Karpas-422 (cell line): ENCODE measurements at regions not wholly inside any gene's neighbourhood (a gene's known extent, or its start where the extent isn't known, plus 50 kb on each side); places are given as distances from the start of the nearest gene placed in this dataset.

ENCODE experiments used
- DNase-seq: peaks from one replicate; pipeline ENCODE4 v3.0.0-alpha.2; 2015
- H2AFZ ChIP-seq: fragments of 200-600 bp; sonication (generic); 2 replicates; pipeline ENCODE4 v1.6.1; 2014; ENCODE audit warnings: antibody characterized with exemption, low read length, mixed read lengths
- H3K27ac ChIP-seq: fragments of 200-600 bp; sonication (generic); 2 replicates; pipeline ENCODE4 v1.5.1; 2014; ENCODE audit warnings: mild to moderate bottlenecking, low read length, moderate library complexity
- H3K27me3 ChIP-seq: fragments of 200-600 bp; sonication (generic); 2 replicates; pipeline ENCODE4 v1.6.1; 2014; ENCODE audit warnings: low read length, mixed read lengths
- H3K36me3 ChIP-seq: fragments of 200-600 bp; sonication (generic); 2 replicates; pipeline ENCODE4 v1.6.1; 2014; ENCODE audit warnings: low read length, mixed read lengths; ENCODE audit not compliant: insufficient read depth
- H3K4me1 ChIP-seq: fragments of 200-600 bp; sonication (generic); 2 replicates; pipeline ENCODE4 v1.6.1; 2014; ENCODE audit warnings: mild to moderate bottlenecking, low read length, mixed read lengths
- H3K4me2 ChIP-seq: fragments of 200-600 bp; sonication (generic); 2 replicates; pipeline ENCODE4 v1.6.1; 2014; ENCODE audit warnings: low read length, low read depth, mild to moderate bottlenecking; ENCODE audit not compliant: poor library complexity, severe bottlenecking
- H3K4me3 ChIP-seq: fragments of 200-600 bp; sonication (generic); 2 replicates; pipeline ENCODE4 v1.5.1; 2014; ENCODE audit warnings: mild to moderate bottlenecking, antibody characterized with exemption, low read length, mixed read lengths
- H3K79me2 ChIP-seq: fragments of 200-600 bp; sonication (generic); 2 replicates; pipeline ENCODE4 v1.6.1; 2014; ENCODE audit warnings: mild to moderate bottlenecking, low read length, mixed read lengths
- H3K9ac ChIP-seq: fragments of 200-600 bp; sonication (generic); 2 replicates; pipeline ENCODE4 v1.6.0; 2014; ENCODE audit warnings: low read length
- H3K9me2 ChIP-seq: fragments of 200-600 bp; sonication (generic), shearing (Covaris generic); replicated peaks from 2 replicates; pipeline ENCODE4 v1.6.0; 2014; ENCODE audit warnings: mild to moderate bottlenecking, low read length, moderate library complexity; ENCODE audit not compliant: insufficient read depth
- H3K9me3 ChIP-seq: fragments of 300-700, 200-600 bp; sonication (generic); 2 replicates; pipeline ENCODE4 v1.6.1; 2014; ENCODE audit warnings: low read length, mixed read lengths
- H4K20me1 ChIP-seq: fragments of 200-600 bp; sonication (generic); 2 replicates; pipeline ENCODE4 v1.6.1; 2014; ENCODE audit warnings: mild to moderate bottlenecking, antibody characterized with exemption, low read length, low read depth; ENCODE audit not compliant: insufficient read depth

DNA sequence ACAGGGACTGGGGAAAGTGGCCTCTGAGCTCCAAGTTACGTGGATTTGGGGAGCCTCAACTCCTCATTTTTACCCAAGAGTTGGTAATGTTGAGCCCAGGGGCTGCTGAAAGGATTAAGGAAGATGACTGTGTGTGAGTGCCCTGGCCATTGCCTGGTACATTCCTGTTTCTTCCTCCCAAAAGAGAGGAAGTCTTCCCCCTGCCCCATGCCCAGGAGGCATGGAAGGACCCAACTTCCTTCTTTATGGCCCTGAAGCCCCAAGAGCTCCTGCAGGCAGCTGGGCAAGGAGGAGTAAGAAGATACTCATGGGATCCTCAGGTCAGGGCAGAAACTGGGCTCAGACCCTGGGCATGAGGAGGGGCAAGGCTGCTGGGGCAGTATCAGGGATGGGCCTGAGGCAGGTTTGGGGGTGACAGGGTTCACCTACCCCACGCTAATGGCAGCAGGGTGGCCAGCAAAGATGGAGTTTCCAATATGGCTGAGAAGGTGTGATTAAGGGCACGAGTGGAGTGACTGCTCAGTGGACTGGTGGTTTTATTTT is 118.3 kb upstream of the MVB12B start:
- Histone ChIP-seq H3K27me3 (no peaks in the 10 kb centered on the region; the same call in 1 of the 2 replicates), H2AFZ (no peak overlapping the region), H4K20me1 (no peaks in the 10 kb centered on the region), H3K9ac (no peak overlapping the region), H3K9me2 (no peaks in the 10 kb centered on the region), H3K36me3 (no peaks in the 10 kb centered on the region), H3K9me3 (peaks cover 1% of the 10 kb centered on the region; the same call in 1 of the 2 replicates), H3K27ac (no peak overlapping the region), H3K4me2 (no peak overlapping the region), H3K4me1 (peaks cover 11% of the 10 kb centered on the region), H3K4me3 (no peak overlapping the region), H3K79me2 (no peaks in the 10 kb centered on the region)
- DNase-seq, result no peak

GRCh38 chr9:126211441-126212074 is 115.1 kb upstream of the MVB12B start:
- H3K27ac ChIP-seq, result no peak overlapping the region

GRCh38 chr9:126215486-126215885 is 111.1 kb upstream of the MVB12B start:
- Histone ChIP-seq H3K79me2 (no peaks in the 10 kb centered on the region), H3K27ac (no peak overlapping the region), H3K27me3 (no peaks in the 10 kb centered on the region)

More at GRCh38 chr9:126211441-126212074, 115.1 kb upstream of the MVB12B start:
- Histone ChIP-seq H3K27me3 (no peaks in the 10 kb centered on the region; the same call in 1 of the 2 replicates), H3K9ac (no peak overlapping the region), H3K4me3 (no peak overlapping the region), H3K79me2 (no peaks in the 10 kb centered on the region), H3K36me3 (no peaks in the 10 kb centered on the region), H3K9me2 (no peaks in the 10 kb centered on the region), H3K9me3 (peaks cover 4% of the 10 kb centered on the region; the same call in 1 of the 2 replicates), H4K20me1 (no peaks in the 10 kb centered on the region), H3K4me2 (no peak overlapping the region), H3K4me1 (no peaks in the 10 kb centered on the region), H2AFZ (no peak overlapping the region)
- no peak for DNase-seq

GRCh38 chr9:126216826-126217225 is 109.8 kb upstream of the MVB12B start:
- H3K79me2 ChIP-seq, result no peaks in the 10 kb centered on the region
- no peak overlapping the region for H3K9ac ChIP-seq
- DNase-seq, result no peak

More at GRCh38 chr9:126215486-126215885, 111.1 kb upstream of the MVB12B start:
- H3K4me1 ChIP-seq, result no peaks in the 10 kb centered on the region
- no peak overlapping the region for H2AFZ ChIP-seq
- no peak overlapping the region for H3K4me2 ChIP-seq
- H3K9ac ChIP-seq, result no peak overlapping the region
- no peak for DNase-seq
- no peaks in the 10 kb centered on the region for H3K9me2 ChIP-seq
- no peak overlapping the region for H3K4me3 ChIP-seq
- no peaks in the 10 kb centered on the region for H3K36me3 ChIP-seq
- H4K20me1 ChIP-seq, result no peaks in the 10 kb centered on the region
- peaks cover 4% of the 10 kb centered on the region; the same call in 1 of the 2 replicates for H3K9me3 ChIP-seq

DNA sequence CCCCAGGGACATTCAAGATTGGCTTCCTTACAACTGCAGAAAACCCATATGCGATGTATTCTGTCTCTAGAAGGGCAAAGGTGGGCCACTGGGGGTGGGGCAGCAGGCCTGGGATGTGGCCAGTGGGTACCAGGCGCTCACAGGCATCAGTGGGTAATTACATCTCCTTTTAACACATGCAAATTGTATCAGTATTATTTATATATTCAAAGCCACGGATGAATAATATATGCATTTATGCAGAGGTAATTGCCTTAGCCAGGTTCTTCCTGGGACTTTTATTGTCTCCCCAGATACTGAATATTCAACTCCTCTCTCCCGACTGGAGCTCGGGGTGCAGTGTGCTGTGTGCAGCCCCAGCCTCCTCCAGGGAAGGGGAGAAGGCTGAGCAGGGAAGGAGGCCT is 109.4 kb upstream of the MVB12B start:
- Histone ChIP-seq H4K20me1 (no peaks in the 10 kb centered on the region), H3K9me3 (peaks cover 4% of the 10 kb centered on the region; the same call in 1 of the 2 replicates)
- no peak for DNase-seq

More at GRCh38 chr9:126216826-126217225, 109.8 kb upstream of the MVB12B start:
- Histone ChIP-seq H3K9me2 (no peaks in the 10 kb centered on the region), H3K9me3 (peaks cover 4% of the 10 kb centered on the region; the same call in 1 of the 2 replicates), H3K4me3 (no peak overlapping the region), H3K4me2 (no peak overlapping the region), H4K20me1 (no peaks in the 10 kb centered on the region), H3K27ac (no peak overlapping the region), H3K36me3 (no peaks in the 10 kb centered on the region), H3K27me3 (no peaks in the 10 kb centered on the region), H2AFZ (no peak overlapping the region), H3K4me1 (no peaks in the 10 kb centered on the region)

DNA sequence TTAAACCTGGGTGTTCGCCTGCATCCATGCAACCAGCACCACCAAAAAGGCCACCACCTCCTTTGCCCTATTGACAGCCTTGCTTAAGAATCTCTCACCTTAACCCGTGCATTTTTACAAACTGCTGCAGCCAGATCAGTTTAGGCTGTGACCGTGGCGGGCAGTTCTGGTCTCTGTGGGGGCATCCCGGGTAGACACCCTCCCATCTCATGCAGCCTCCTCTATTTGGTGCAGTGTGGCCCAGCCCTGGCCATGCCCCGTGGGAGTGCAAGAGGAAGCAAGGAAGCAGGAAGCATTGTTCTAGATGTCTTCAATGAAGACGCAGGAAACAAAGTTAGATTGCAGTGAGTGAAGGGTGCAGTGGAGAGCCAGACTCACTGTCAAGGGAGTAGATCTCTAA is 108.8 kb upstream of the MVB12B start:
- H4K20me1 ChIP-seq, result no peaks in the 10 kb centered on the region
- H3K4me3 ChIP-seq, result no peak overlapping the region
- no peak overlapping the region for H3K4me2 ChIP-seq
- no peaks in the 10 kb centered on the region for H3K9me2 ChIP-seq
- H3K4me1 ChIP-seq, result no peaks in the 10 kb centered on the region
- no peak overlapping the region for H3K9ac ChIP-seq
- no peaks in the 10 kb centered on the region for H3K27me3 ChIP-seq
- no peaks in the 10 kb centered on the region for H3K36me3 ChIP-seq
- H2AFZ ChIP-seq, result no peak overlapping the region
- H3K9me3 ChIP-seq, result peaks cover 4% of the 10 kb centered on the region; the same call in 1 of the 2 replicates
- no peaks in the 10 kb centered on the region for H3K79me2 ChIP-seq
- DNase-seq, result no peak
- H3K27ac ChIP-seq, result no peak overlapping the region

More for the DNA sequence above, 109.4 kb upstream of the MVB12B start:
- Histone ChIP-seq H2AFZ (no peak overlapping the region), H3K4me1 (no peaks in the 10 kb centered on the region), H3K27me3 (no peaks in the 10 kb centered on the region), H3K27ac (no peak overlapping the region), H3K9ac (no peak overlapping the region), H3K79me2 (no peaks in the 10 kb centered on the region), H3K9me2 (no peaks in the 10 kb centered on the region), H3K4me3 (no peak overlapping the region), H3K36me3 (no peaks in the 10 kb centered on the region), H3K4me2 (no peak overlapping the region)

DNA sequence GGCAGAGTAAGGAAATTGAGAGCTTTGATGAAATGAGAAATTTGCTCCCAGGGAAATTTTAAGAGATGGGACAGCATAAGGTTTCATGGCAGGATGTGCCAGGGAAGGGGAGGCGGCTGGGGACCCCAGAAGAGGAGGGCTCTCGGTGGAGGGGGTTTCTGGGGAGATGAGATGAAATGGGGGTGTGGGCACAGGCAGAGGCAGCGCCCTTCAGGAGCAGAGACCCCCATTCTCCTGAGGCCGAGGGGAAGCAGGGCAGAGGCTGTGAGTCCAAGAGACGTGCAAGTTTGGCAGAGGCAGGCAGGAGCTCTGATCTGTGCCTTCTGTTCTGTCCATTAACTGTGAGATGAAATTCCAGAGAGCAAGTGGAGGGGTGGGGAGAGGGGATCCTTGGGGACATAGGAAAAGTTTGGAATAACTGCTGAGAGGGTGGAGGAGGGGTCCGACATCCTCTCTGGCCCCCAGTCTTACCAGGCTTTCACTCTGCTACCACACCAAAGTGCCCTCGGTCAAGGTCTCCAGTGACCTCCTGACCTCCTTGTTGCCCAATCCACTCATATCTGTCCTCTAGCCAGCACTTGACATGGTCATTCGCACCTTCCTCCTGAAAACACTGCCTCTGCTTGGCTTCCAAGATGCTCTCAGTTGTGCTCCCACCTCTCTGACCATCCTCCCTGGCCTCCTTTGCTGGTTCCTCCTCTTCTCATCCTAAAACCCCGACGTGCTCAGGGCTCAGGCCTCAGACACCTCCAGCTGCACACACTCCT is 108.1 kb upstream of the MVB12B start:
- no peak for DNase-seq
- Histone ChIP-seq H3K4me2 (no peak overlapping the region), H3K9ac (no peak overlapping the region), H3K36me3 (no peaks in the 10 kb centered on the region), H3K79me2 (no peaks in the 10 kb centered on the region), H3K9me3 (no peaks in the 10 kb centered on the region), H3K4me3 (no peak overlapping the region), H3K27me3 (no peaks in the 10 kb centered on the region), H4K20me1 (no peaks in the 10 kb centered on the region), H3K4me1 (no peaks in the 10 kb centered on the region), H3K9me2 (no peaks in the 10 kb centered on the region), H3K27ac (no peak overlapping the region), H2AFZ (no peak overlapping the region)

GRCh38 chr9:126219166-126219565 is 107.5 kb upstream of the MVB12B start:
- Histone ChIP-seq H3K27me3 (no peaks in the 10 kb centered on the region), H3K9ac (no peak overlapping the region), H3K27ac (no peak overlapping the region), H3K4me3 (no peak overlapping the region), H3K4me2 (no peak overlapping the region), H3K79me2 (no peaks in the 10 kb centered on the region), H3K9me2 (no peaks in the 10 kb centered on the region), H2AFZ (no peak overlapping the region), H4K20me1 (no peaks in the 10 kb centered on the region), H3K36me3 (no peaks in the 10 kb centered on the region), H3K4me1 (no peaks in the 10 kb centered on the region), H3K9me3 (no peaks in the 10 kb centered on the region)
- no peak for DNase-seq
